Endothelial cell of hepatic sinusoid (primary cell): ENCODE measurements at regions not wholly inside any gene's neighbourhood (a gene's known extent, or its start where the extent isn't known, plus 50 kb on each side); places are given as distances from the start of the nearest gene placed in this dataset.

Source experiments
- in situ Hi-C: cut with HindIII; loops from 2 replicates; pipeline ENCODE4 v1.10.0; 2017; ENCODE audit warnings: low sequenced_read_pairs

DNA sequence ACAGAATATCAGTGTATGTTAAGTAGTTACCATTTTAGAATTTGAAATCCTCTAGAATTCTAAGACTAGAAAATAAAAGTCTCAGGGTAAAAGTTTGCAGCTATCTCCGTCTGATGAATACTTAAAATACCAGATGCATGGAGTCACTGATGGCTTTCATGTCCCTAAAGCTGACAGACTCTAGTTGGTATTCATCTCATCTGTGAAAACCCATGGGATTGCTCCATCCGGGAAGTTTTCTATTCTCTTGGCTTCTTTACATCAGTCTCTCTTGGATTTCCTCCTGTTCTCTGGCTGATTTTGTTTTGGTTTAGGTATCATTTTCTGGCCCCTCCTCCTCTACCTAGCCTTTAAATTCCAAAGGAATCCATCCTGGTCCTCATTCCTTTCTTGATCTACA lies 465.6 kb upstream of the POU3F3 start:
- in situ Hi-C loops, result no loop called here

DNA sequence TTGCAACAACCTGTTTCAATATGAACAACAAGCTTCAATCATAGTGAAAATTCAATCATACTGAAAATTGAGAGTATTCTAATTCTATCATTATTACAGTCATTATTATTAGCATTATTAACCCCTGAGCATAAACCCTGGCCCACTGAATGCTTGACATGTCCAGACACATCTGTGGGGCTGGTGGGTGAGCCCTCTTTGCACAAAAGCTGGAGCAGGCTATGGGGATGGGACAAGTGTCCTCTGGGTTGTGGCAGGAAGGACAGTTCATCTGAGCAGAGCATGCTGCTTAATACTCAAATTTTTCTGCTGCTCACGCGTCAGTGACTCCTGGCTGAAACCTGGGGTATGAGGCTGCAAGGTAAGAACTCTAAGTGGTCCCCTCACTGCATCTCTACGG lies 451.1 kb upstream of the POU3F3 start:
- in situ Hi-C loops, result no loop called here

- in situ Hi-C loops, result no loop called here
These were observed 449.4 kb upstream of the POU3F3 start for GRCh38 chr2:104404526-104404925.

- in situ Hi-C loops, result no loop called here
These were observed 448.3 kb upstream of the POU3F3 start for GRCh38 chr2:104405623-104406022.

GRCh38 chr2:104406261-104406726 lies 447.6 kb upstream of the POU3F3 start:
- in situ Hi-C loops, result no loop called here

DNA sequence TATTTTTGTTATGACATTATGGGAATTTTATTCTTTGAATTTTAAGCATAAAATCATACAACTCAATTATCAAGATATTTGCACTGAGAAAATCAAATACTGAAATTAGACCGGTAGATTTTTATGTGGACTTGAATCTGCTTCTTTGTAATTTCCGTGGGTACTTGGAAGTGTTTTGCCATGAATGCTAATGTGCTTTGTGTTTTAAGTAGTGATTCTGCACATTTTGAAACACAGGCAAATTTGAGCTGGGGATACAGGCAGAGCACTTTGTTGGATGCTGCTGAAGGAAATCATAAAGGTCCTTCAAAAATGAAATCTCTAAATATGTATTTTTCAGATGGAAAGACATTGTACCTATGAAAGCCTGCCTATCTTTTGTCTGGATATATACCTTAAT lies 446.3 kb upstream of the POU3F3 start:
- in situ Hi-C loops, result no loop called here

DNA sequence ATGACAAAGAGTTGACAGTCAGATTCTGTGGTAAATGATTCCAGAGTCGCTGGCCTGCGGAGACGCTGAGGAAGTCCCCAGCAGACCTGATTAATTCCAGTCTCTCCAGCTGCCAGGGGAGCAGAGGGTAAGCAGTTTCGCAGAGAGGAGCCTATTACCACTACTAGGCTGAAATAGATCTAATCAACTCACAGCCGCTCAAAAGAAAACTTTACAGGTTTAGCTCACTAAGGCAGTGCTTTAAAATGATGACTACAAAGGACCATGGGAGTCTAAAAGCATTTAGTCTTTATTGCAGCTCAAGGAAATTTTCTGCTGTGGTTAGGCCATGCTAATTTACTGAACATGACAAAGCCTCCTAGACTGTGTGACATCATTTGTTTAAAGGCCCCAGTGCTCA lies 445.6 kb upstream of the POU3F3 start:
- in situ Hi-C loops, result no loop called here

DNA sequence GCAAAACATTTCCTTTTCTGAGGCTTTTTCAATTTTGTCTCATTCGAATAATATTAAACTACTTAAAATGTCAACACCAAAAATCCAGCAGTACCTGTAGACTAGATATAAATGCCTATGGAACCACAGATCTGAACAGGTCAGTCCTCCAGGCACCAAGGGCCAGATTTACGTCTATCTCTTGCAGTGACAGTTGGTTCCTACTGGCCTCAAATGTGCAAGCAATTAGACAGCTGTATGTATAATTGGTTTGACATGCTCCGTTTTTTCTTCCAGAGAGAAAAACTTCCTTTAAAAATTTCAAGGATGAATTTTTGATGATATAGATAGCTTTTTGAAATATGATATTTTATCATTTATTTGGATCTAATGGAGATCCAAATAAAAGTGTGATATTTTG lies 443.8 kb upstream of the POU3F3 start:
- in situ Hi-C loops, result no loop called here

DNA sequence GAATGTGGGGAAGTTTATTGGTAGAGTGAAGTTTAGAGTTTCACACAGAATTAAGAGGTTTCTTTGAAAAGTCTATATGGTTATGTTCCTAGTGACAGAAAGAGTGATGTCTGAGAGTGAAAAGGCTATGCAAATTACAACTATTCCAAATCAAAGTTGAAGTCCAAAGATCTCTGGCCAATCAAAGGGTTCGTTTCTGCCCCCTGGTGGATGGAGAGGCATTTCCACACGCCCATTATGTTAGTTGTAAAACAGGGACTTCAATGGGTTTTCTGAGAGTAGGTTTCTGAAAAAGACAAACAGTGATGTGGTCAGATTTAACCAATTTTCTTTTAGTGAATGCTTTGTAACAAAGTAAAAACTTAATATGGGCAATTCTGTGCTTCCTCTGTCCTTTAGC lies 441.5 kb upstream of the POU3F3 start:
- in situ Hi-C loops, result no loop called here

DNA sequence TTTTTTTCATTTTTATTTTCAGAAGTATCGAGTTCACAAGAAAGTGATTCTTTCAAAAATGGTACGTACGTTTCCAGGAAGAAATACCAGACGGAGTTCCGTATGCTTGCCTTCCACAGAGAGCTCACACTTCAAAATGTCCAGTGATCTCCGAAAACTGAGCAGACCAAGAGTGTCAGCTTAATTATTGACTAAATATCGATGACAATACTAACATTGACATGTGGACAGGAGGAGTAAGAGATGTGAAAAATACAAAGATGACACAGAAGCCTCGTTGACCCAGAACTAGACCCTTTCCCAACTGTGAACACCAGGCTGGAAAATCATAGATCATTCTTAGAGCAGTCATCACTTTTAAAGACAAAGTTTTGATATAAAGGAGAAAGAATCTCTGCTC lies 440.0 kb upstream of the POU3F3 start:
- in situ Hi-C loops, result no loop called here

- in situ Hi-C loops, result no loop called here
These were observed 438.6 kb upstream of the POU3F3 start for GRCh38 chr2:104415284-104415683.

DNA sequence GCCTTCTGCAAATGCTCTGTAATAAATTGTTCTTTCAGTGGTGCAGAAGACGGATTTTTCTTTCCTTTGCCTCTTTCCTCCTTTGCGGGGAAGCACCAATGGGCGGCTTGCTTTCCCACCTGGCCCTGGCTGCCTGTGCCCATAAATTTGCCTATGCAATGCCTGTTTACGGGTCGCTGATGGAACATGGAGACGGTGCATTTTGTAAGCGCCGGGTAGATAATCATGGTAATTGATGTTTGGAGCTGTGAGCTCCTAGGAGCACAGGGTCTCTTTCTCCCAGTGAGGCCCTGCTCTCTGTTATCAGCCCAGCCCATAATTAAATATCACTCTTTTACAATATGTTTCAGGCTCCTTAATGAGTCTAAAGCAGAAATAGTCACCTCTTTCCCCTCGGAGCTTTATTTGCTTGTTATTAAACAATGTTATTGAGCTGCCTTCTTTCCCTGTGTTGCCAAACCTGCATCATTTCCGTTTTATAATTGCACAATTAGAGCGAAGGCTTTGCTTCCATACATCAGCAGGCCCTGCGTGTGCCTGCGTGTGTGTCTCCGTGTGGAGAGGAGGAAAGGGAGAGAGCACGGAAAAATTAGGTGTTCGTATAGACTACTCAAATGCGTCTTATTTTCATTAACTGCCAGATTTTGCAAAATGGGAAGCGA lies 437.4 kb upstream of the POU3F3 start:
- in situ Hi-C loops, result no loop called here

DNA sequence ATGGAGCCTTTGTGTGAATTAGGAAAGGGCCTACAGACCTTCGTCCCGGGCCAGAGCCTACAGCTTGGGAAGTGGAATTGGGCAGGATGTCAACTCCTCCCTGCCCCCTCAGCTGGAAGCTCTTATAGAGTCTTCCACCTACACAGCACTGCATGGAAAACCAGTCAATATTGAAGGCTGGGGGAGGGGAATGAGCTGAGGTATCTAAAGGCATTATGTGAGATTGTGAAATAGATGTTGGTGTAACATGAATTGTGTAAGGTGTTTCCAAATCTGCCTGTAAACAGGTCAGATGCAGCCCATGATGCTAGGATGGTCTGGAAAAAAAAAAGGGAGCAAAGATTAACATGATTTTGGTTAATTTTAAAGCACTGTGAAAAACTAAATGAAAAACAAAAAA lies 433.5 kb upstream of the POU3F3 start:
- in situ Hi-C loops, result no loop called here

GRCh38 chr2:104420953-104421352 lies 433.0 kb upstream of the POU3F3 start:
- in situ Hi-C loops, result no loop called here

GRCh38 chr2:104425850-104426595 lies 427.9 kb upstream of the POU3F3 start:
- in situ Hi-C loops, result no loop called here

GRCh38 chr2:104428155-104428554 lies 425.8 kb upstream of the POU3F3 start:
- in situ Hi-C loops, result no loop called here

DNA sequence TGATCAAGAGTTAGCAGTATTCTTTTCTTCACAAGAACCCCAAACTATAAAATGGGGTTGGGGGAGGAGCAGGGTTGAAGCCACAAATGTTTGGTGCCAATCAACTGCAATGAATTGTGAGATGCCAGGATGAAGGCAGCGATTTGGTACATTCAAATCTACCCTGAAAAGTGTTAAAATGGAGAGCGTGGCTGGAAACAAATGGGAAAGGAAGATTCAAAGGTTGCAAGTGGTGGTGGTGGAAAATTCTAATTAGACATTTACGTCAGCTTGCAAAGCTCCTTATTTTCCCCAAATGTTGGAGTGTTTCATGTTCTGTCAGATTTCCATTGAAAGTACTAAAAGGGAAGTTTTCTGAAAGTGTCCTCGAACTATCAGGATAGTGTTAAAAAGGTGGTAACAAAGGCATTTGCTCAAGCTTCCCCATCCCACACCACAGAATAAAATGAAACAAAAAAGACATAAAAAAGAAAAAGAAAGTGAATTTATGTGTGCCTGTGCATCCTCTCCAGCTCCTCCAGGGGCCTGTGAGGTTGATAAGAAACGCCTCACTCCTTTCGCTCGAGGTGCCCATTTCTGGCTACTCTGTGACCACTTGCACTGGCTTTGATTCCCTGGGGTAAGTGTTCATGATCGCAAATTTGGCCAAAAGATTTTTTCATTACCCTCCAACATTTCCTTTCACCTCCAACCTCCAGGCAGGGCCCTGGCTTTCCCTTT lies 424.1 kb upstream of the POU3F3 start:
- in situ Hi-C loops, result loop anchor here (10.0 kb wide), 1 partner anchor 95 kb away; no protein-coding TSS in a partner anchor

DNA sequence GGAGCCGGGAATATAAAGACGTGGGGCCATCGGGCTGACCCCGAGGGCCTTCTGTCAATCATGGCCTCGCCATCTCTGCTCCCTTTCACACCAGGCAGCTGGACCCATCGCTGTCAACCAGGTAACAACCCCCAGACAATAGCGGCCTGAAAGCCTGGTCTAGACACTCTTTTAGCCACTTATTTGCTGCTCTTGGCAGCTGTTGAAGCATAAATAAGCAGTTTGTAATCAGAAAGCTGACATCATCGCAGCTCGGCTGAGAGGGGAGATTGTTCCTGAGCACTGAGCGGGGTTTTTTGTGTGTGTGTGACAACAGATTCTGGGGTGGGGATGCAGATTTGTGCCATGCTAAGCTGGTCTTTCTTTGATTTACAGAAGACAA lies 423.6 kb upstream of the POU3F3 start:
- in situ Hi-C loops, result loop anchor here (10.0 kb wide), 1 partner anchor 94 kb away; no protein-coding TSS in a partner anchor

DNA sequence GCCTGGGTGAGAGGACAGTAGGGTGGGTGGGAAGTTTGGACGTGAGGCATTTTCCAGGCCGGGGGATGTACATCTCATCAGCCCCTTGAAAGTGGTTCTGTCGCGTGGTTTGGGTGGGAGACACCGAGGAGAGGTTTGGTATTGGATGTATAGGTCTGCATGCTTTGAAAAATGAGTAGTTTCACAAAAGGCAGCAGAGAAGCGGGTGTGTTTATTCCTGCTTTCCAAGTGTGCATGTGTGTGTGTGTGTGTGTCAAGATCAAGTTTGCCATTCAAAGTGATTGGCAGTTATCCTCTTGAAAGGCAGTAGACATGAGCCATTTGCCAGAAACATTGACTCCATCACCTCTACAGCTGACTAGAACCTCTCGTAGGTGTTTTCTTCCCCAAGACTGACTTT lies 423.1 kb upstream of the POU3F3 start:
- in situ Hi-C loops, result loop anchor here (10.0 kb wide), 1 partner anchor 94 kb away; no protein-coding TSS in a partner anchor

- in situ Hi-C loops, result loop anchor here (10.0 kb wide), 1 partner anchor 93 kb away; no protein-coding TSS in a partner anchor
These were observed 422.2 kb upstream of the POU3F3 start for GRCh38 chr2:104431701-104432121.

DNA sequence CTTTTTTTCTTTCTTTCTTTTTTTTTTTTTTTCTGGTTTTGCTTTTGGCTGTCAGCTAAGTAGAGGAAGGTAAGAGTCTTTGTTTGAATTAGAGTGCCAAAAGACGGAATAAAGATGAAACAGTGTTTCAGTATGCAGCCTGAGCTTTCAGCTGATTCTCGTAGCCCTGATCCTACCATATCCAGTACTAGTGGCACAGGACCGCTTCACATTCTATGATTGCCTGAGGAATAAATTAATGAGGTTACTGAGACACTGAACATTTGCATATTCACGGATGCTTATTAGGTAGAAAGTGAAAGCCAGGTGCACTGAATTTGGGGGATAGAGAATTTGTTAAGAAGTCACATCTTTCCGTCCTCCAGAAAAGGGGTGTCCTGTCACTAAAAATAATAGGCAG lies 421.5 kb upstream of the POU3F3 start:
- in situ Hi-C loops, result loop anchor here (10.0 kb wide), 1 partner anchor 92 kb away; no protein-coding TSS in a partner anchor
